IPS DF 4.7 (cell line): ENCODE measurements at regions not wholly inside any gene's neighbourhood (a gene's known extent, or its start where the extent isn't known, plus 50 kb on each side); places are given as distances from the start of the nearest gene placed in this dataset.
"Not testable (repeated sequence)": the region's sequence is repeated elsewhere in the genome, so short reads cannot be mapped to it uniquely, and the experiment has no call there.

ENCODE experiments used
- DNase-seq: peaks from one replicate; pipeline ENCODE4 v3.0.0-alpha.2; 2013; ENCODE audit warnings: low spot score; ENCODE audit errors: extremely low read depth

- DNase-seq: no peak
Measured at GRCh38 chr9:26504057-26504456, 388.5 kb downstream of the CAAP1 start.

- DNase-seq: peak; percentile 41
Measured at GRCh38 chr9:26502311-26502710, 390.3 kb downstream of the CAAP1 start.

GRCh38 chr9:26500471-26500870 is 392.1 kb downstream of the CAAP1 start:
- no peak for DNase-seq

- DNase-seq: not testable (repeated sequence)
Measured at GRCh38 chr9:26492608-26493521, 399.7 kb downstream of the CAAP1 start.

- DNase-seq: not testable (repeated sequence)
Measured at GRCh38 chr9:26491922-26492607, 400.5 kb downstream of the CAAP1 start.

GRCh38 chr9:26483991-26484390 is 408.6 kb downstream of the CAAP1 start:
- no peak for DNase-seq

- no peak for DNase-seq
Measured at GRCh38 chr9:26477963-26478362, 414.6 kb downstream of the CAAP1 start.

- DNase-seq: no peak
Measured at GRCh38 chr9:26471261-26471660, 421.3 kb downstream of the CAAP1 start.

- DNase-seq: no peak
Measured at GRCh38 chr9:26470284-26470683, 422.3 kb downstream of the CAAP1 start.

- DNase-seq: no peak
Measured at GRCh38 chr9:26463837-26464236, 428.8 kb downstream of the CAAP1 start.

GRCh38 chr9:26462751-26463150 is 429.9 kb downstream of the CAAP1 start:
- no peak for DNase-seq

- no peak for DNase-seq
Measured at GRCh38 chr9:26462213-26462612, 430.4 kb downstream of the CAAP1 start.

- no peak for DNase-seq
Measured at GRCh38 chr9:26460624-26461023, 432.0 kb downstream of the CAAP1 start.

GRCh38 chr9:26459959-26460358 is 432.6 kb downstream of the CAAP1 start:
- DNase-seq: no peak

GRCh38 chr9:26458054-26458453 is 434.5 kb downstream of the CAAP1 start:
- no peak for DNase-seq

GRCh38 chr9:26457151-26457550 is 435.5 kb downstream of the CAAP1 start:
- DNase-seq: no peak

GRCh38 chr9:26439061-26439624 is 453.5 kb downstream of the CAAP1 start:
- DNase-seq: no peak

- no peak for DNase-seq
Measured at GRCh38 chr9:26437056-26437711, 455.4 kb downstream of the CAAP1 start.

- DNase-seq: no peak
Measured at GRCh38 chr9:26426551-26427131, 466.0 kb downstream of the CAAP1 start.

GRCh38 chr9:26418480-26418879 is 474.1 kb downstream of the CAAP1 start:
- DNase-seq: no peak

- DNase-seq: no peak
Measured at GRCh38 chr9:26415528-26415927, 477.1 kb downstream of the CAAP1 start.
